PC-3 (cell line): ENCODE measurements at regions not wholly inside any gene's neighbourhood (a gene's known extent, or its start where the extent isn't known, plus 50 kb on each side); places are given as distances from the start of the nearest gene placed in this dataset.

Experiments
- ATAC-seq: fragments of 200-7000 bp; cut with Tn5 transposase; 2 replicates; pipeline ENCODE4 v1.9.1; 2020; ENCODE audit warnings: mild to moderate bottlenecking, moderate library complexity
- BruUV-seq: library from RNA; stranded (reverse); fragments of 400-500 nt; replicated peaks from 2 replicates; lab custom pipeline; 2021; lab: Mats Ljungman, UMichigan
- CTCF ChIA-PET: fragments of 300-600 bp; sonication (Branson Sonifier 250); formaldehyde crosslinking; loops from one replicate; lab custom pipeline; 2022; ENCODE audit warnings: antibody characterized with exemption; lab: Charles Lee
- POLR2A ChIA-PET: fragments of 300-600 bp; sonication (Branson Sonifier 250); formaldehyde crosslinking; loops from one replicate; lab custom pipeline; 2022; ENCODE audit warnings: antibody characterized with exemption; ENCODE audit not compliant: unreplicated experiment; lab: Charles Lee
- DNase-seq: peaks from one replicate; pipeline ENCODE4 v3.0.0-alpha.2; 2015
- H2AFZ ChIP-seq: fragments of 300-600 bp; sonication (generic); 2 replicates; pipeline ENCODE4 v1.6.0; 2016; ENCODE audit warnings: antibody characterized with exemption, low read length
- H3F3A ChIP-seq: fragments of 300-600 bp; sonication (generic); one replicate; pipeline ENCODE4 v1.6.0; 2017; ENCODE audit warnings: antibody characterized with exemption, low read length, control low read depth, mild to moderate bottlenecking; ENCODE audit not compliant: unreplicated experiment
- H3K27ac ChIP-seq: fragments of 300-600 bp; sonication (generic); 2 replicates; pipeline ENCODE4 v1.5.1; 2016; ENCODE audit warnings: mild to moderate bottlenecking, low read length
- H3K27me3 ChIP-seq: fragments of 300-600 bp; sonication (generic); 2 replicates; pipeline ENCODE4 v1.6.1; 2016; ENCODE audit warnings: low read length, mixed read lengths
- H3K36me3 ChIP-seq: fragments of 300-600 bp; sonication (generic); 2 replicates; pipeline ENCODE4 v1.6.1; 2016; ENCODE audit warnings: low read depth, mixed run types, low read length, mixed read lengths
- H3K4me1 ChIP-seq: fragments of 300-600 bp; sonication (generic); 2 replicates; pipeline ENCODE4 v1.5.1; 2016; ENCODE audit warnings: low read length; ENCODE audit not compliant: insufficient read depth
- H3K4me2 ChIP-seq: fragments of 300-600 bp; sonication (generic); 2 replicates; pipeline ENCODE4 v1.6.0; 2016; ENCODE audit warnings: low read length
- H3K4me3 ChIP-seq: fragments of 300-600 bp; sonication (generic); 2 replicates; pipeline ENCODE4 v1.5.1; 2016; ENCODE audit warnings: mild to moderate bottlenecking, low read length, mixed read lengths
- H3K79me2 ChIP-seq: fragments of 300-600 bp; sonication (generic); 2 replicates; pipeline ENCODE4 v1.6.1; 2017; ENCODE audit warnings: low read length, mixed read lengths
- H3K9ac ChIP-seq: fragments of 300-600 bp; sonication (generic); 2 replicates; pipeline ENCODE4 v1.6.0; 2016; ENCODE audit warnings: mild to moderate bottlenecking, low read length
- H3K9me2 ChIP-seq: fragments of 300-600 bp; sonication (generic); replicated peaks from 2 replicates; pipeline ENCODE4 v1.6.1; 2016; ENCODE audit warnings: mixed run types, low read length, mixed read lengths
- H3K9me3 ChIP-seq: fragments of 300-600 bp; sonication (generic); 2 replicates; pipeline ENCODE4 v1.6.1; 2016; ENCODE audit warnings: low read length, mixed read lengths
- H4K20me1 ChIP-seq: fragments of 300-600 bp; sonication (generic); 2 replicates; pipeline ENCODE4 v1.6.1; 2016; ENCODE audit warnings: low read length, mixed read lengths
- EZH2 ChIP-seq: fragments of 300-600 bp; sonication (generic); IDR thresholded peaks from one replicate; pipeline ENCODE4 v1.6.1; 2017; ENCODE audit warnings: antibody characterized with exemption, mild to moderate bottlenecking, low read length; ENCODE audit not compliant: unreplicated experiment
- EZH2phosphoT487 ChIP-seq: fragments of 300-600 bp; sonication (generic); IDR thresholded peaks from 2 replicates; pipeline ENCODE4 v1.6.1; 2018; ENCODE audit warnings: mild to moderate bottlenecking, antibody characterized with exemption, low read length, borderline replicate concordance
- intact Hi-C: fragments of 100-400 bp; cut with micrococcal nuclease; formaldehyde crosslinking; loops from 2 replicates; pipeline ENCODE4 v1.9.0; 2023
- TF ChIP-seq, protein P1 (sequence below): fragments of 300-600 bp; sonication (generic); conservative IDR thresholded peaks from 2 replicates; pipeline ENCODE4 v1.5.1; 2017; ENCODE audit warnings: antibody characterized with exemption, low read depth, mild to moderate bottlenecking, low read length

DNA sequence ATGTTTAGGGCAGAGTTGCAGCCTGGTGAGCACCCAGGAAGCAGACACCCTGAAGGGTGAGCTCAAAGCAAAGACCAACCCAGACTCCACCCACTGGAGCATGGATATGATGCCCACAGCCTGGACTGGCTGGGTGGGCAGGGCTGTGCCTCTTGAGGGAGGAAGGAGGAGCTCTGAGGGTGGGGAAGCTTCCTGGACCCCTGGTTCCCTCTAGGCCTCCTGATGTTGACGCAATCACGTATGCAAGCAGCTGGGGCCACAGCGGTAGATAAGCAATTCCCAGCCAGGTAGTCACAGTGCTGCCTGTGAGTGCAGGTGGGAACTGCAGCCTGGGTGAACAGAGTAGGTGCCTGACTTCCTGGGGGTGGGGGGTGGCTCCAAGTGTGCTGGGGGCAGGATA, 271.5 kb downstream of the CDK5RAP2 start:
- no peaks in the 10 kb centered on the region for H3F3A ChIP-seq
- no peaks in the 10 kb centered on the region for H3K36me3 ChIP-seq
- no peak overlapping the region for H3K4me2 ChIP-seq
- H2AFZ ChIP-seq, result no peak overlapping the region
- no peaks in the 10 kb centered on the region for H3K9me3 ChIP-seq
- no peaks in the 10 kb centered on the region for H3K79me2 ChIP-seq
- no peak overlapping the region for H3K4me3 ChIP-seq
- no TSS peak for BruUV-seq
- H4K20me1 ChIP-seq, result no peaks in the 10 kb centered on the region
- intact Hi-C loops, result no loop called here
- no peaks in the 10 kb centered on the region; the same call in none of the 2 replicates for H3K27me3 ChIP-seq
- ChIA-PET POLR2A (no interaction called here), CTCF (interaction anchor here (0.7 kb wide), 1 partner anchor 169 kb away, joined by 4 read pairs; no protein-coding TSS in a partner anchor)
- no peak overlapping the region for H3K27ac ChIP-seq
- ATAC-seq (no peak), DNase-seq (no peak)
- no peaks in the 10 kb centered on the region for H3K4me1 ChIP-seq
- H3K9me2 ChIP-seq, result no peaks in the 10 kb centered on the region
- no peak overlapping the region for H3K9ac ChIP-seq
- no peak for TF ChIP-seq EZH2
- TF ChIP-seq, protein P1, sequence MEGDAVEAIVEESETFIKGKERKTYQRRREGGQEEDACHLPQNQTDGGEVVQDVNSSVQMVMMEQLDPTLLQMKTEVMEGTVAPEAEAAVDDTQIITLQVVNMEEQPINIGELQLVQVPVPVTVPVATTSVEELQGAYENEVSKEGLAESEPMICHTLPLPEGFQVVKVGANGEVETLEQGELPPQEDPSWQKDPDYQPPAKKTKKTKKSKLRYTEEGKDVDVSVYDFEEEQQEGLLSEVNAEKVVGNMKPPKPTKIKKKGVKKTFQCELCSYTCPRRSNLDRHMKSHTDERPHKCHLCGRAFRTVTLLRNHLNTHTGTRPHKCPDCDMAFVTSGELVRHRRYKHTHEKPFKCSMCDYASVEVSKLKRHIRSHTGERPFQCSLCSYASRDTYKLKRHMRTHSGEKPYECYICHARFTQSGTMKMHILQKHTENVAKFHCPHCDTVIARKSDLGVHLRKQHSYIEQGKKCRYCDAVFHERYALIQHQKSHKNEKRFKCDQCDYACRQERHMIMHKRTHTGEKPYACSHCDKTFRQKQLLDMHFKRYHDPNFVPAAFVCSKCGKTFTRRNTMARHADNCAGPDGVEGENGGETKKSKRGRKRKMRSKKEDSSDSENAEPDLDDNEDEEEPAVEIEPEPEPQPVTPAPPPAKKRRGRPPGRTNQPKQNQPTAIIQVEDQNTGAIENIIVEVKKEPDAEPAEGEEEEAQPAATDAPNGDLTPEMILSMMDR, result no peak
- no peak for TF ChIP-seq EZH2phosphoT487

DNA sequence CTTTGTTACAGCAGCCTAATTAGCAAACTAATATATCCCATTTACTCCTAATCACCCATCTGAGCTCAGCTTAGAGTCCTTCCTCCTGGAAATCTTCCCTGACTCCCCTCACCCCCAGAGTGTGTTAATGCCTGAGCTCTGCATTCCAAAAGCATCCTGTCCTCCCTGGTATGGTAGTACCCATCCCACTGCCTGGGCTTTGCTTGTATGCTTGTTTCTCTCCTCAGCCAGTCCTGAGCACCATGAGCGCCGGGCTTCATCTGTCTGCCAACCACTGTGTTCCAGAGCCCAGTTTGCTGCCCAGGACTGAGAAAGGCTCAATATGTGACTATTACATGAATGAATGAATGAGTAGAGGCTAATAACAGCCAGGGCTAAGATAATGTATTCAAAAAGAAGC, 272.4 kb downstream of the CDK5RAP2 start:
- H3K9me2 ChIP-seq, result no peaks in the 10 kb centered on the region
- intact Hi-C loops, result no loop called here
- H3K79me2 ChIP-seq, result no peaks in the 10 kb centered on the region
- no peaks in the 10 kb centered on the region for H3F3A ChIP-seq
- H3K4me3 ChIP-seq, result no peak overlapping the region
- no TSS peak for BruUV-seq
- no peaks in the 10 kb centered on the region for H3K9me3 ChIP-seq
- ATAC-seq, result no peak
- H3K27ac ChIP-seq, result no peak overlapping the region
- no peaks in the 10 kb centered on the region; the same call in none of the 2 replicates for H3K27me3 ChIP-seq
- TF ChIP-seq EZH2, result no peak
- TF ChIP-seq, protein P1, result no peak
- TF ChIP-seq EZH2phosphoT487, result no peak
- DNase-seq, result no peak
- no peak overlapping the region for H2AFZ ChIP-seq
- no peaks in the 10 kb centered on the region for H3K4me1 ChIP-seq
- no peaks in the 10 kb centered on the region for H3K36me3 ChIP-seq
- H4K20me1 ChIP-seq, result no peaks in the 10 kb centered on the region
- H3K9ac ChIP-seq, result no peak overlapping the region
- no peak overlapping the region for H3K4me2 ChIP-seq
- ChIA-PET POLR2A (no interaction called here), CTCF (no interaction called here)

DNA sequence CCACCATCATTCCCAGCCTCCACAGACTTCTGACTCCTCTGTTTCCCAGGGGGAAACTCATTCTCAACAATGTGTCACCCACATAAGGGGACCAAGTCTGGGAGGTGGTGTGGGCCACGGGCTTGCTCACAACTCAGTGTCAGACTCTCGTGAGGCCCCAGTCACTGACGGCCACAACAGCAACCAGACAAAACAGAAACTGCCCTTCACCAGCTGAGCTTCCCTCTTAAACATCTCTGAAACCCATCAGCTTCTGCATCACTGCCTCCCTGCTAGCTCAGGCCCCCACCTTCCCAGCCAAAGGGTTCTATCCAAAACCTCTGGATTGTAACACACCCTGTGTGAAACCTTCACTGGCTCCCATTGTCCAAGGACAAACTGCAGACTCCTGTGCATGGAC, 273.4 kb downstream of the CDK5RAP2 start:
- intact Hi-C loops, result no loop called here
- BruUV-seq, result no TSS peak

More for the DNA sequence above, 273.4 kb downstream of the CDK5RAP2 start:
- Histone ChIP-seq H3K79me2 (no peaks in the 10 kb centered on the region), H3K27me3 (no peaks in the 10 kb centered on the region; the same call in 1 of the 2 replicates), H3K9me2 (no peaks in the 10 kb centered on the region), H3K4me1 (no peaks in the 10 kb centered on the region), H3K4me2 (no peak overlapping the region), H3K9ac (no peak overlapping the region), H4K20me1 (no peaks in the 10 kb centered on the region), H2AFZ (no peak overlapping the region), H3K27ac (no peak overlapping the region), H3K4me3 (no peak overlapping the region), H3K36me3 (no peaks in the 10 kb centered on the region), H3K9me3 (no peaks in the 10 kb centered on the region), H3F3A (no peaks in the 10 kb centered on the region)
- POLR2A ChIA-PET, result no interaction called here
- ATAC-seq (no peak), DNase-seq (no peak)
- CTCF ChIA-PET, result no interaction called here
- TF ChIP-seq, protein P1, result no peak
- no peak for TF ChIP-seq EZH2
- no peak for TF ChIP-seq EZH2phosphoT487
